HG03354 (cell line): ENCODE measurements at regions not wholly inside any gene's neighbourhood (a gene's known extent, or its start where the extent isn't known, plus 50 kb on each side); places are given as distances from the start of the nearest gene placed in this dataset.

Experiments
- ATAC-seq: cut with Tn5 transposase; IDR thresholded peaks from one replicate; pipeline ENCODE4 v1.9.1; 2021; ENCODE audit warnings: mild to moderate bottlenecking; ENCODE audit not compliant: unreplicated experiment, poor library complexity, severe bottlenecking

DNA sequence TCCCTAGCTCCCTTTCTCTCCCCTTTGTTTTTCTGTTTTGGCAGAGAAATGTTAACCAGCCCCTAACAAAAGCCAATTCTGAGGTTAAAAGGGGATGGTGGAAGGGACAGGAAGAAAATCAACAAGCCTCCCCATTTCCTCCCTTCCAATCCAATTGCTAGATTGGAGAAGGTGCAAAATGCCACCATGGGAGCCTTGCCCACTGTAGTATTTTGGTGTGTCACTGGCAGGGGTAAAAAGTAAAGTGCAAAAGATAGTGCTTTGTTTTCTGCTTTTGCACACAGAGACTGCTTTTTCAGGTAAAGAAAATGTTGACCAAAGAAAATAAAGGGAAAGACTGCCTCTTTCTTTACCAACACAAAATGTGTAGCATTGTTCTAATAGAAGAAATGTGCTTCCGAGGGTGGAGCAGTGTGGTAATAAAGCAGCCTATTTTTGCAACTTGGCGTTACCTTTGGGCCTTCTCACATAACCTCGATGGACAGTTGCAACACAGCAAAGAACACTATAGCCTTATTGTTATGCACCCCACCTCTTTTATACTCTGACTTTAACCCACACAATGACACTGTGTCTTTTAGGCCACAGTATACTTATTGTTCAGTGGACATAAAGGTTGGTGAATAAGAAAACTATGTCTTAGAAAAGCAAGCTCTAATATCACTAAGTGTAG lies 861.8 kb downstream of the BCL11A start:
- no peak for ATAC-seq

DNA sequence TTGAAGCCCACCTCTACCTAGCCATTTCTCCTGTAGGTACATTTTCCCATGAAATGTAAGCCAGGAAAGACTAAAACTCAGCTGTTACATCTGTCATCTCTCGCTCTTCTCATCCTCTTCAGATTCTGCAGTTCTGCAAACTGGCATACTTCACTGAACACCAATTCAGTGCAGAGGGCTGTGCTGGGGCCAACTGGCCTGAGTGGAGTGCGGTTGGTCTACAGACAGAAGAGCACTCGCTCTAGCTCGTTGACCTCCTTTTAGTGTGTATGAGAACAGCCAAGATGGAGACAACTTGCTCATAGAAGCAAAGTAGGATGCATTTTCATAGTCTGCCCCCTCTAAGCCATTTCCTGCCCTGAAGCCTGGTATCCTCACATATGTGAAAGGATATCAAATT lies 862.6 kb downstream of the BCL11A start:
- no peak for ATAC-seq

DNA sequence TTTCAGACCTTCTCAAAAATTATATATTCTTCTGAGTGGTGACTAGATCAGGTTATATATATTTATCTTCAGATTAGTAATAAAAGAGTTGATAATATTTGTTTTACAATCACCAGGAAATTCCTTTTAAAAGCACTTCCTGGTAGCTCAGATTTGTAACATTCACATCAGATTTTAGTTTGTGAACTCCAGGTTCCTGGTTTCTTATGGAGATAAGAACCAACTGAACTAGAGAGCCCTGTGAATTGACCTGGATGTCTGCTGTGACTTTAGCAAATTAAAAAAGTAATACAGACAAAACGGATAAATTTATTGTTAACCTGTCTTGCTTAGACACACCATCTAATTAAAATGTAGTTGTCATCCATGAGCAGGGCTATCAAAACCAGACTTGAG lies 868.7 kb downstream of the BCL11A start:
- no peak for ATAC-seq

DNA sequence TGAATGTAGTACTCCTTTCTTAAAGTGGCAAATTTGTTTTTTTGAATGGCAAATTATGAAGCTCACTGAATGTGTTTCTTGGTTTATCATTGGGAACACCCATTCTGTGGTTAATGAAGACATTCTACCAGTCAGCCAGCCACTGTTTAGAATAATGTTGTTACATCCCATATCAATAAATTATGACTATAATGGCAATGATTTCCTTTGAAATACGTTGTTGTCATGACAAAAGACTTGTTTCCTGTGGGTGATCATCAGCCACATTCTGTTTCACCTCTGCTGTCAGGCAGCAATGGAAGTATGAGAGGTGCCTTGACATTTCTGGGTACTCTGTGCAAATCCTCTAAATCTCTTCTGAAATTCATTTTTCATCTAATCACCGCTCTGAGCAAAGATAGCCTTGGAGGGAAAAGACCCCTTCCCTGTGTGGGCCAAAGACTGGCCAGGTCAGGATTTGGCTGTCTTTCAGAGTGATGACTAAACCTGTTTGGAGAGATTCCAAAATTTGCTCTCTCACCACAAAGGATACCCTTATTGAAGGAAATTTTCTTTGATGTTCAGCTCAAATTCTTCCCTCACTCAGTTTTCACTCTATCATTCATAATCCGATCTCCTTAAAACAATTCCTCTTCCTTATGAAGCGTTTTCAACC lies 869.2 kb downstream of the BCL11A start:
- no peak for ATAC-seq

DNA sequence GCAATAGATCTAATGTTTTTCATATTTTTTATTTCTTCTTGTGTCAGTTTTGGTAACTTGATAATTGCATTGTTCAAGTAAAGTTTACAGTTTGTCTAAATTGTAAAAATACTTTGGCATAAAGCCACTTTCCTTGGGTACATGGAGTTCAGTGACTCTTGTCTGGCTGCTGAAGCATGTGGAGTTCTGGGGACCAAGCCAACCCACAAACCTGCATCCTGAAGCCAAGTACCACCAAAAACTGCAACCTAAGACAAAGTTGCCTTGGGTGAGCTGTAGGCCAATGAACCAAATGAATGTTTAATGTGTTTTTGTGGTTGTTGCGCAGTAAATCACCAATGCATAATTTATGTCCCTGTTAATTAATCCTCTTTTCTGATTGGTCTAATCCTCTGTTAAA lies 872.6 kb downstream of the BCL11A start:
- no peak for ATAC-seq

DNA sequence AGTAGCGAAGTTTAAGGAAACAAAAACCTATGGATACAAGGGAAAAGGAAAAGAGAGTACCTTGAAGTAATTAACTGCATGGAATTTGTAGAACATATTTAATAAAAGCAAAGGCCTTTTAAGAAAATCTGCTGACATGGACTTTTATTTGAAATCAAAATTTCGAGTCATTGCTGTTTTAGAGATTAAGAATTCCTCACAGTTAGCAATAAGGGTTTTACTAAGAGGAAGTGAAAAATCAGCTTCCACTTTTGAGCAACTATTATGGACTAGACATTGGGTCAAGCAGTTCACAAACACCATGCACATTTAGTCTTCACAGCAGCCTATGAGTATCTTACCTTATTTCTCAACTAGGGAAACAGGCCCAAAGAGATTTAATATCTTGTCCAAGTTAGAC lies 876.3 kb downstream of the BCL11A start:
- no peak for ATAC-seq

DNA sequence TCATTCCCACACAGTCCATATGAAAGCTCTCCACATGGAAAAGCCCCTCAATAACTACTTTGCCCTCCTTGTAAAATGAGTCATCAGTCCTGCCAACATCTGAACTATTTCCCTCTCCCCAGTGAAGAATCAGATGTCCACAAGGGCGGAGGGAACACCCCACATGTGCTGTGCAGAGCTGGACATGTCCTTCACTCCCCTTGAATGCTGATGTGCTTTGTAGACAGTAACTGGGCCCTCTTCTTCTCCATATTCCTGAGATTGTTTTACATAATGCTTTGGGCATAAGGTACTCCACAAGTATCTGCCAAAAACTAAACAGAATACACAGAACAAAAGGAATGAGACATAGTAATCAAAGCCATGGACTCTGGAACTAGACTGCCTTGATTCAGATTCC lies 879.4 kb downstream of the BCL11A start:
- no peak for ATAC-seq

DNA sequence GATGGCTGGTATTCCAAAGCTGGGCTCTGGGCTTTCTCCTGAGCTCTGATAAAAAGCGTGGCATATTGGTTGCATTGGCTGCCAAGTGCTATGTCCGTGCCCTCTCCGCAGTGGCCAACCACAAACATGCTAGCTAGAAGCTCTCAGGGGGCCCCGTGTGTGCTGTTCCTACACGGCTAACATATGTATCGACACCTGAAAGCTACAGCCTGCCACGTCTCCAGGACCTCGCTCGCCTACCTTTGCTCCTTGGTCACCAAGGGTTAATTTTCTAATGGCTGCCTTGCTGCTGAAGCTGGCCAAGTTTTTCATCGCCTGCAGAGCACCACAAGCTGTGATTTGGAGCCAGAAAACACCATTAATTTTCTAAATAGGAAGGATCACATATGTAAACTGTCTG lies 888.4 kb downstream of the BCL11A start:
- ATAC-seq, result no peak

DNA sequence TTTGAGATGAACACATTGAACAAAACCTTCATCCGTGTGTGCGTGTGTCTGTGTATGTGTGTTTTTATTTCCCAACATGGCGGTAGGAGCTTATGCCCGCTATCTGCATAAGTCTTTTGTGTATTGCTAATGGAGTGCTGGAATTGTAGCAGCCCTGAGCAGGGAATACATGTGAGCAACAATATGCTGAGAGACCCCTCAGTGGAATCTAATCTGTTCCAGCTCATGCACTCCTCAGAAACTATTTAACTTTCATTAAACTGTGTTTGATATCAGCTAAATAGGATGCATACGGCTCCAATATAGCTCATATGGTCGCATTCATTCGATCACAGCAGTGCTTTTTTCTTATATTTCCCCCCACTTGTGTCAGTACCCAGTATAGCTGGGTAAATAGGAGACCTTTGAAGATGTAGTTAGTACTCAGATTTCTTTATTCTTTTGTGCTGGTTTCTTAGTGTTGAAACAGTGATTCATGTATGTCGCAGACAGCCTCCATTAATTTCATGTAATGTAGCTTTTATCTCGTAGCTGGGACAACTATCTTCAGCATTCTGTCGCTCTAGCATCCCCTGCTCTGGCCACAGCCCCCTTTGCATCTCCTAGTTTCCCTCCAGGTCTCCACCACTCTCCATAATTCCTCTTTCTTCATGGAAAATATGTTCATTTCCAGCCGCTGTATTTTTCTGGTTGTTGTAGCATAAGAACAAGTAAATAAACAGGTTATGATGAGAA lies 891.2 kb downstream of the BCL11A start:
- no peak for ATAC-seq

DNA sequence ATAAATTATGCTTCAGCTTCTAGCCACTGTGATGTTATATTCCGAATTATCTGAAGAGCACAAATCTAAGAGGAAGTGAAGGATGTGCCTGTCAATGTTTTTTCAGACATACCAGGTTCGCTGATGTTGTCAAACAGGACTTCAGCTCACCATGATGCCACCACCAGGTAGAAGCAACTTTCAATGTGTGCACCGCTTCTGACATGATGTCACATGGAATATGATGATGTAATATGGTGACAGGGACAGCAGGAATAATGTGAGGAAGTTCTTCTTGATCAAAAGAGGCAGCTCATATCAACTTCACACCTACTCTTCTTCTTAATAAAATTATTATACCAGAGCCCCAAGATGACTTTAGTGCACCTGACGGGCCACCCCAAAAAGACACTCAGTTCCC lies 893.2 kb downstream of the BCL11A start:
- ATAC-seq, result no peak

DNA sequence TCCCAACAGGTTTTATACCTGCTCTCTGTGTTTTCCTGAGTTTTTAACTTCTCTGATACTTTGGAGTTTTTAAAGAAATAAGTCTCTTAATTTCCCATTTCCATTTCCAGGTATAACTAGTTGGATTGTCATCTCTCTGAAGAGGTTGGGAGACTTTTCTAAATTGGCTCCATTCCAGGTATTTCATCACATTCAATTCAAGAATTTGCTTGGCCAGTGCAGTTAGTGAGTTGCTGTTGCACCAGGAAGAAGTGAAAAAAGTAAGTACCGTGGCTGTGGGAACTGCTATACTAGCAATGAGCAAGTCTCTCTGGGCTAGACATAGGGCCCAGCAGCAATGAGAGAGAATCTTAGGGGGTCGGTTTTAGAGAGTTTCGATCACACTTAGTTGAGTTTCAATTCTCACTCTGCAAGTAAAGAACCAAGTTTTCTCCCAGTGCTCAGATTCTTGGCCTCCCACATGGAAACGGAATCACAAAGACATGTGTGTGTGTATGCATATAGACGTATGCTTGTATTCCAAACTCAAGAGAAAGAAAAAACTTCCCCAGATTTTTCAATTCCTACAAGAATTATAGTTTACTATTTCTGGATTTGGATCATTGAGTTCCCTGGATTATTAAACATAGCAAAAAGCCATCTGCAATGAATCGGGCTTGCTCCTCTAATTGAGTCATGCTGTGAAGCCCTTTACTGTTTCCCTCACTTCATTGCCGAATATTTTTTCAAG lies 894.4 kb downstream of the BCL11A start:
- no peak for ATAC-seq

DNA sequence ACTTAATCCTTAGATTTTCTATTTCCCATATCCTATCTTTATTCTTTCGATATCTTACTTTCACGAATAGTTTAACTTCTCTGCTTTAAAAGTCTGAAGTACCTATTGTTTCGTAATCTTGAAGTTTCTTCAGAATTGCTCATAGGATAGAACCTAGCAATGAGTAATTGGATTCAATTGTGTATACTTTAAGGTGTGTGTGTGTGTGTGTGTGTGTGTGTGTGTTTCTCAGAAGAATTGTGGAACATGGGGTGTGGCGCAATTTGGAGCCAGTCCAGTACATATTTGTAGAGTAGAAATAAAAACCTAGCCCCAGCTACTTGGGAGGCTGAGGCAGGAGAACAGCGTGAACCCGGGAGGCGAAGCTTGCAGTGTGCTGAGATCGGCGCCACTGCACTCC lies 897.6 kb downstream of the BCL11A start:
- no peak for ATAC-seq

DNA sequence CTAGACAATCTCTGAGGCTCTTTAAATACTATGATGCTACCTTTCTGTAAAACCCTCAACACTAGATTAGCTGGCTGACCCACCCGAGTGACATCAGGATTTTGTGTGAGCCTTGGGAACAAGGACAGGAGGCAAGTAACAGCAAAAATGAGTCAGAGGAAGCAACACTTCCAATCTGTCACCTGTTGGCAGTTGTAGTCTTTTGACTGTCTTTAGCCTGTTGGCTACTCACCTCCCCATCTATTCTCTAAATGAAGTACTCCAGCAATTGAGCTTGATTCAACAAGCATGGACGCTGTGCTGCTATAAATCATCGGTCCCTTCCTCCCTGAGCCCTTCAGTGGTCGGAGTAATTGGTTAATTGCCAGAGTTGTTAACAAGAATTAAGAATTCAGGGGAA lies 898.7 kb downstream of the BCL11A start:
- no peak for ATAC-seq

DNA sequence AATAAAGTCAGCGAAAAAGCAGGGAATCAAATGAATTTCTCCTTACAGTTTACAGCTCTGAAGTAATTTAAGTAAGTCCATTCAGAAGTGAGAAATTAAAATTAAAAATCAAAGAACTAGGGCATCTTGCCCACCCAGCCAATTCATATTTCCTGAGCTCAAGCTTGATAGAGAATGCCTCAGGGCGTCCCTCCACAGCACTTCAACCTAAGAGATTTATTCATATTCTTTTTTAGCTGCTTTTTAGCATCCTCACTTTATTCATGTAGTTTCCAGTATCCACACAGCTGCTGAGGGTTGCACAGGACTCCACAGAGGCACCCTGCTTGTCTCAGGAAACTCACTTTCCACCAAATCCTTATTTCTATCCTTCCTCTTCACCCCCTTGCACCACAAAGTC lies 900.3 kb downstream of the BCL11A start:
- no peak for ATAC-seq

DNA sequence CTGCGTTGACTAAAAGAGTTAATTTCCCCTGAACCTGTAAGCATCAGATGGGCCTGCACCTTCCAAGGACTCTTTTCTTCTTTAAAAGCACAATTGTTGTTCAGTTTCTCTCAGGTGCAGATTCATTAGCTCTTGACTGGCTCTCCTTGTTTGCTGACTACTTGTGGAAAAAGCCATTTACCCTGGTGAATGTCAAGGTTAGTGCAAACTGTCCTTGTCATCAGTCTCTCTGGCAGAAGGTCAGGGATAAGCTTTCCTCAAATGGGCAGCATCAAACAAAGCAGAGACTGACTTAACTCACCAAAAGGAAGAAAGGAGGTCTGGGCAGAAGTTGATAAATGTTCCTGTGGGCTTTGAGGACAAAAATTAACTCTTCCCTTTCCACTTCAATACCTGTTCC lies 922.7 kb downstream of the BCL11A start:
- ATAC-seq, result no peak

DNA sequence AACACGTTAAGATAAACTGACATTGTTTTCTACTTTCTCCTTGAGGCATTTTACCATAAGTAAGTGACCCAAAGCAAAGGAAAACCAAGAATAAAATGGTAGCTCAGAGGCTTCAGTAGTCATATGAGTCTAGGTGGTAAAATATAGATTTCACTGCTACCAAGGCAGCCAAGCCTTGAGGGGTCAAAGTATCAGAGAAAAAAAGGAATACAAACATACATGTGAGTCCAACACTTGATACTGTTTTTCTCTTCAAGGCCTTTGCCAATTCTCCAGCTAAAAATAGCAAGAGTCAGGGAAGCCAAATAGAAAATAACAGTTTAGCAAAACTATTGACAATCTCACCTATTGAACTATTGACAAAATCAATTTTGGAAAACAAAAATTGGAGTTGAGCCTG lies 925.9 kb downstream of the BCL11A start:
- ATAC-seq, result no peak

DNA sequence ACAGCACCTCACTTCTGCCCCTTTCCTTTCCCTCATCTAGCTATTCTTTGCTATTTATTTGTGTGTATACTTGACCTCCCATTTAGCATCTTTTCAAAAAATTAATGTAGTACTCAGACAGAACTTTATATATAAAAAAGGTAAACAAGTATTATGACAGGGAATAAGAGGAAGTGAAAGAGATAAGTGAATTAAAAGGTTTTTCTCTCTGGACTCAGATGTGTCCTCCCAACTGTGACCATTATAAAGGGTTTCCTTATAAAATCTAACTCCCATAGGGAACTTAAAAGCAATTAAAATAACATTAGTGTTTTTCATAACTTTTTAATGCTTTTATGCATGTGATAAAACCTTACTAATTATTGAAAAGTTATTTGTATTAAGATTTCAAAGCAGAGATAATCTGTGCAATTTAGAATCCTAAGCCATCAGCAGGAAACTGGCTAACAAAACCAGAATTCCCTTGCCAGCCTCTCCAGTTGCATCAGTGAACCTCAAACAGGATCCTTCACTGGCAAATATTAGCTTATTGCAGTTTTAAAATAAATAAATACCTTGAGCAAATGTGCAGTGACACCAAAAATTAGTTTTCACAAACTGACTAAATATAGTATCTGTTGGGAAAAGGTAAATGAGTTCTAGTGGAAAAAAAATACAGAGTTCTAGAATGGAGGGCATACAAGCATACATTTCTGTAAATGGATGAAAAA lies 930.7 kb downstream of the BCL11A start:
- ATAC-seq, result no peak

DNA sequence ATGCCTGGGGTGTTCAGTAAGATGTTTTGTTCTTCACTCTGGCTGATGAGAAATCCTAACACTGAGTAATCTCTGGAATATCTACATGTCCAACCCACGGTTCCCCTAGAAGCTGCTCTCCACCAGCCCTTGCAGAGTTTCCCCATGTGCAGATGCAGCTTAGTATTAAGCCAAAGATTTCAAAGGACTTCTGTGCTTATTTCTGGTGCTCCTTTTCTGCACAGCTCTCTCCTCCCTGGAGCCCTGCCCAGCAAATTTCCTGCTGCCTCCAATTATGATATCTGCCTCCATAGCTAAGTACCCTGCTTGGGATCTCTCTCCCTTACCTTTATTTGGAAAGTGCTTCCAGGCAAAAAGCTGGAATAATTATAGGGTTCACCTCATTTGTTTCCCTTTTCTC lies 949.3 kb downstream of the BCL11A start:
- no peak for ATAC-seq

DNA sequence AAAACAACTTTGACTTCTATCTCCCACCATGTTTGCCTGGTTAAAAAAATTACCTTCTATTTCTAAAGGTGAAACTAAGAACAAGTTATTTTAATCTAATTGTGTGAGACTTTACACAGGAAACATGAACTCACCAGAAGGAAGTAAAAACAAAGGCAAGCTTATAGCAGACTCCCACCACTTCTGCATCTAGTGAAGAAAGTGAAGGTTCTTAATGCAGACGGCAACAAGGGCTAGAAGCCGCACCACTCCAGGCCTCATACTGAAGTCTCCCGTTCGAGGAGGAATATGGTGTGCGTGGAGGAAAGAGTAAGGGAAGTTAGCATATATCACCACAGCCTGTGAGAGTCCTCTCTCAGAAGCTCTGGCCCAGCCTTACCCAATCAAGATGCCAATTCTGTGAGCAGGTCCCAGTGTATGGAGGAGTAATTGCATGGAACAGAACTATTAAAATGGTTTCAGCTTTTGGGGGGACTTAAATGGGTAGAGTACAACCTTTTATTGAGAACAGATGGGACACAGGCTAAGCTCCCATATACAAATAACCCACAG lies 958.7 kb downstream of the BCL11A start:
- no peak for ATAC-seq

DNA sequence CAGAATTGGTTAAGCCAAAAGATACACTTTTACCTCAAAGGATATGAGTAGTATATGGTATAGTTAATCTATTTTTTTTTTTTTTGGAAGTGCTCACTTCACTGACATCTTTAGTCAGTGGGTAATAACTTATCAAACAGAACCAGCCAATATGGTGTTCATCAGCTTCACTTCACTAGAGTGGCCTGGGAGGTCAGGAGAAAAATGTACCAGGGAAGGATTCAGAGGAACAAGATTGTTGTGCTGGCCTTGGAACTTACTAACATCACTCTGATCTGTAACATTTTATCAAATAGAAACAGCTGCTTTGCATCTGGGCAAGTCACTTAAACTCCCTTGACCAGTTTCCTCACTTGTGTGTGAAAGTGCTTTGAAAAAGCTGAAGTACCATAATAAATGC lies 962.7 kb downstream of the BCL11A start:
- no peak for ATAC-seq
